GM12874 (cell line): ENCODE measurements at regions not wholly inside any gene's neighbourhood (a gene's known extent, or its start where the extent isn't known, plus 50 kb on each side); places are given as distances from the start of the nearest gene placed in this dataset.

Source experiments
- TF ChIP-seq, protein P1 (sequence below): IDR thresholded peaks from 2 replicates; pipeline ENCODE4 v1.5.1; 2011; ENCODE audit warnings: low read depth, mild to moderate bottlenecking, control low read depth, low read length, moderate library complexity; ENCODE audit not compliant: insufficient read depth

GRCh38 chr16:85371948-85372347 is 241.2 kb upstream of the GSE1 start:
- TF ChIP-seq, protein P1, sequence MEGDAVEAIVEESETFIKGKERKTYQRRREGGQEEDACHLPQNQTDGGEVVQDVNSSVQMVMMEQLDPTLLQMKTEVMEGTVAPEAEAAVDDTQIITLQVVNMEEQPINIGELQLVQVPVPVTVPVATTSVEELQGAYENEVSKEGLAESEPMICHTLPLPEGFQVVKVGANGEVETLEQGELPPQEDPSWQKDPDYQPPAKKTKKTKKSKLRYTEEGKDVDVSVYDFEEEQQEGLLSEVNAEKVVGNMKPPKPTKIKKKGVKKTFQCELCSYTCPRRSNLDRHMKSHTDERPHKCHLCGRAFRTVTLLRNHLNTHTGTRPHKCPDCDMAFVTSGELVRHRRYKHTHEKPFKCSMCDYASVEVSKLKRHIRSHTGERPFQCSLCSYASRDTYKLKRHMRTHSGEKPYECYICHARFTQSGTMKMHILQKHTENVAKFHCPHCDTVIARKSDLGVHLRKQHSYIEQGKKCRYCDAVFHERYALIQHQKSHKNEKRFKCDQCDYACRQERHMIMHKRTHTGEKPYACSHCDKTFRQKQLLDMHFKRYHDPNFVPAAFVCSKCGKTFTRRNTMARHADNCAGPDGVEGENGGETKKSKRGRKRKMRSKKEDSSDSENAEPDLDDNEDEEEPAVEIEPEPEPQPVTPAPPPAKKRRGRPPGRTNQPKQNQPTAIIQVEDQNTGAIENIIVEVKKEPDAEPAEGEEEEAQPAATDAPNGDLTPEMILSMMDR: no peak

DNA sequence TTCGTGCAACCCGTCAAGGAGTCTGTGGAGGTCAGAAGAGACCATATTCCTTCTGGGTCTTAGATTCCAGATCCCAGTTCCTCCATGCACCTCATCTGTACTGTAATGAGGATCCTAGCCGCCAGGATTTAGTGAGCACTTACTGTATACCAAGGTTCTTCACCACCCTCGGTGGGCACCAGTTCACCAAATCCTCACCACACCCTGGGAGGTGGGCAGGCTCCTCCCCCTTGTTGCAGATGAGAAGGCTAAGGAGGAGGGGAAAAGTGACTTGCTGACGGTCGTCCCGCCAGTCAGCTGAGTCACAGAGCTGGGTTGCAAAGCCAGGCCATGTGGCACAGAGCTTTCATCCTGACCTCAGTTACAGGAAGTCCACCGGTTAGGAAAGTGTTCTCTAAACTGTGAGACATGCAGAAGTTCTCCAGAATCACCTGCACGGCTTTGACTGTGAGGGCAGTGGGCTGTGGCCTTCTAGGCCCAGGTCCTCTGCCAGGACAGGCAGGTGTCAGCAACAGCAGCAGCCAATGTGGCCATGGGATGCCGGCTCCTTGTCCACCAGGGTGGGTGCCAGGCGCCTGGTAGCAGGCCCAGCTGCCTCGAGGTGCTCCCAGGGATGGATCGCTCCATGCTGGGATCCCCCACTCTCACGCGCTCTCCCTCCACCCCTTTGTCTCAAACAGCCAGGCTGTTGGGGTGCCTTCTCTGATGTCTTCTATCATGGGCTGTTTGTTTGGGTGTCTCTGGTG is 240.3 kb upstream of the GSE1 start:
- TF ChIP-seq, protein P1: no peak

- TF ChIP-seq, protein P1: no peak
Measured at GRCh38 chr16:85373741-85374570, 239.2 kb upstream of the GSE1 start.

- TF ChIP-seq, protein P1: no peak
Measured at GRCh38 chr16:85374571-85374872, 238.6 kb upstream of the GSE1 start.

DNA sequence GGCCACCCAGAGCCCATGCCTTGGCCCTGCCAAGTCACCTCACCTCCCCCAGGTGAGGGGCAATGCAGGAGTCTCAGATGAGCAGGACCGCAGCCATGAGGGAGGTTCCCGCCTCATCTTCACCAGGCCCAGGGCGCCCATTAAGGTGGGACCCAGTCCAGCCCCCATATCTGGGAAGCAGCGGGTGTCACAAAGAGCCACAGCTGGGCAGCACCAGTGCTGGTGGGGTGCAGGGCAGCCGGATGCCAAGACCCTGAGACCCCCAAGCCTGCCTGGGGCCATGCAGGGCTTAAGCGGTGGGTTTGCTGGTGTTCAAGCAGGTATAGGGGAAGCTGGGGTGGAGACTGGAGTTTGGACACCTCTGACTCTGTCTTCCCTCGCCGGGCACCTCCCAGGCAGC is 237.8 kb upstream of the GSE1 start:
- TF ChIP-seq, protein P1: no peak

GRCh38 chr16:85376292-85377095 is 236.6 kb upstream of the GSE1 start:
- TF ChIP-seq, protein P1: no peak
